ENCODE measurements at regions not wholly inside any gene's neighbourhood (a gene's known extent, or its start where the extent isn't known, plus 50 kb on each side); places are given as distances from the start of the nearest gene placed in this dataset.

DNA sequence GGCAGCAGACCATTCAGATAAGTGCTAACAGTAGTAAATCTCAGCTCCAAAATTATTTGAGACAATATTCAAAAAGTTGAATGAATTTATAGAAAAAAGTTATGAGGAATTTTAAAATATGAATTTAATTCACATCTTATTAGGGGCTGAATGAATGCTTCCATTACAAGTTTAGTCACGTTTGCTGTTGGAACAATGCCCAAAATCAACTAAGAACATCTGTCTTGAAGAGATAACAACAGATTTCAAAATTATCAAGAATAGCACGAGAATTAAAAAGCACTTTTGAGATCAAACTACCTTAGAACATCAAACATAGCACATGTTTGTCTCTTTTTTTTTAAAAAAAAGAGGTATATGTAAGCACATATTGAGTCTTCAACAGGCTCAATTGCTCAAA is 115.4 kb upstream of the PPFIA2 start:
- H3K4me1 Mint-ChIP-seq (ENCODE audit: low read depth, unreplicated experiment) = no peaks in the 10 kb centered on the region
- no peaks in the 10 kb centered on the region for H3K79me2 ChIP-seq (ENCODE audit: insufficient read depth, low read length)
- no peak overlapping the region for H3K9ac ChIP-seq (ENCODE audit: low read length)
- no peaks in the 10 kb centered on the region for H3K9me3 ChIP-seq (ENCODE audit: insufficient read depth, low read depth, low read length)
- TF ChIP-seq EZH2 (IDR thresholded peaks at IDR 0.05; ENCODE audit: insufficient read depth, low read length) = no peak
- TF ChIP-seq, protein P1, sequence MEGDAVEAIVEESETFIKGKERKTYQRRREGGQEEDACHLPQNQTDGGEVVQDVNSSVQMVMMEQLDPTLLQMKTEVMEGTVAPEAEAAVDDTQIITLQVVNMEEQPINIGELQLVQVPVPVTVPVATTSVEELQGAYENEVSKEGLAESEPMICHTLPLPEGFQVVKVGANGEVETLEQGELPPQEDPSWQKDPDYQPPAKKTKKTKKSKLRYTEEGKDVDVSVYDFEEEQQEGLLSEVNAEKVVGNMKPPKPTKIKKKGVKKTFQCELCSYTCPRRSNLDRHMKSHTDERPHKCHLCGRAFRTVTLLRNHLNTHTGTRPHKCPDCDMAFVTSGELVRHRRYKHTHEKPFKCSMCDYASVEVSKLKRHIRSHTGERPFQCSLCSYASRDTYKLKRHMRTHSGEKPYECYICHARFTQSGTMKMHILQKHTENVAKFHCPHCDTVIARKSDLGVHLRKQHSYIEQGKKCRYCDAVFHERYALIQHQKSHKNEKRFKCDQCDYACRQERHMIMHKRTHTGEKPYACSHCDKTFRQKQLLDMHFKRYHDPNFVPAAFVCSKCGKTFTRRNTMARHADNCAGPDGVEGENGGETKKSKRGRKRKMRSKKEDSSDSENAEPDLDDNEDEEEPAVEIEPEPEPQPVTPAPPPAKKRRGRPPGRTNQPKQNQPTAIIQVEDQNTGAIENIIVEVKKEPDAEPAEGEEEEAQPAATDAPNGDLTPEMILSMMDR (IDR thresholded peaks at IDR 0.05; ENCODE audit: insufficient read depth, low read depth, low read length) = no peak
- no peaks in the 10 kb centered on the region for H3K27me3 ChIP-seq (ENCODE audit: insufficient read depth, low read length)
- no peaks in the 10 kb centered on the region for H3K9me3 Mint-ChIP-seq (ENCODE audit: unreplicated experiment)
- no peak overlapping the region for H3K27ac ChIP-seq (ENCODE audit: low read depth, low read length)
- no peak overlapping the region for H3K4me3 ChIP-seq (ENCODE audit: insufficient read depth, low read depth, low read length)
- DNase-seq (ENCODE audit: low read depth) = no peak
- H4K20me1 ChIP-seq (ENCODE audit: insufficient read depth, low read length) = no peaks in the 10 kb centered on the region
- H3K27me3 Mint-ChIP-seq (ENCODE audit: low read depth, unreplicated experiment) = no peaks in the 10 kb centered on the region
- no peaks in the 10 kb centered on the region for H3K36me3 Mint-ChIP-seq (ENCODE audit: low read depth, unreplicated experiment)
- no peaks in the 10 kb centered on the region for H3K36me3 ChIP-seq (ENCODE audit: insufficient read depth, low read length)
- no peaks in the 10 kb centered on the region for H3K4me1 ChIP-seq (ENCODE audit: insufficient read depth, low read length)
- no peak overlapping the region for H3K4me2 ChIP-seq (ENCODE audit: low read length)
- no peak overlapping the region for H3K4me3 Mint-ChIP-seq (ENCODE audit: unreplicated experiment)
- no peak for FAIRE-seq
- H2AFZ ChIP-seq (ENCODE audit: low read depth, low read length) = no peak overlapping the region
- H3K27ac Mint-ChIP-seq (ENCODE audit: unreplicated experiment) = no peak overlapping the region

DNA sequence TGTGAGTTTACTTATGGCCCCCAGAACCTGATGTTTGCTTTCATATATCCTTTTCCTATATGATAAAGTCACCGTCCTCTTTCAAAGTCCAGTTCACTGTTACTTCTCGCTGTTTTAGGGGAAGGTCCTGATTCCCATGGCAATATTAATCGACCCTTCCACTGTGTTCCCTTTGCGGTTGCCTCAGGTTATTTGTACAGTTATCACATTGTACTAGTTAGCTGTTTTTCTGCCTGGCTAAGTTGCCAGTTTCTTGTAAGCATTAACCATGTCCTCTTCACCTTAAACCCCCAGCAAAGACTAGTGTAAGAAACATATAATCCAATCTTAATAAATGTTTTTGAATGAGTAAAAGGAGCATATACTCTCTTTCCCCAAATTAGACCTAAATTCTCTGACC is 115.0 kb upstream of the PPFIA2 start:
- Histone ChIP-seq H3K27ac (ENCODE audit: low read depth, low read length) (no peak overlapping the region), H3K4me2 (ENCODE audit: low read length) (no peak overlapping the region), H4K20me1 (ENCODE audit: insufficient read depth, low read length) (no peaks in the 10 kb centered on the region), H3K79me2 (ENCODE audit: insufficient read depth, low read length) (no peaks in the 10 kb centered on the region), H3K27me3 (ENCODE audit: insufficient read depth, low read length) (no peaks in the 10 kb centered on the region), H2AFZ (ENCODE audit: low read depth, low read length) (no peak overlapping the region), H3K4me3 (ENCODE audit: insufficient read depth, low read depth, low read length) (no peak overlapping the region), H3K9ac (ENCODE audit: low read length) (no peak overlapping the region), H3K4me1 (ENCODE audit: insufficient read depth, low read length) (no peaks in the 10 kb centered on the region), H3K36me3 (ENCODE audit: insufficient read depth, low read length) (no peaks in the 10 kb centered on the region), H3K9me3 (ENCODE audit: insufficient read depth, low read depth, low read length) (no peaks in the 10 kb centered on the region)
- no peaks in the 10 kb centered on the region for H3K36me3 Mint-ChIP-seq (ENCODE audit: low read depth, unreplicated experiment)
- DNase-seq (ENCODE audit: low read depth) = no peak
- FAIRE-seq = no peak
- TF ChIP-seq, protein P1 (IDR thresholded peaks at IDR 0.05; ENCODE audit: insufficient read depth, low read depth, low read length) = no peak
- TF ChIP-seq EZH2 (IDR thresholded peaks at IDR 0.05; ENCODE audit: insufficient read depth, low read length) = no peak
- H3K27ac Mint-ChIP-seq (ENCODE audit: unreplicated experiment) = no peak overlapping the region
- H3K27me3 Mint-ChIP-seq (ENCODE audit: low read depth, unreplicated experiment) = no peaks in the 10 kb centered on the region
- no peaks in the 10 kb centered on the region for H3K9me3 Mint-ChIP-seq (ENCODE audit: unreplicated experiment)
- H3K4me3 Mint-ChIP-seq (ENCODE audit: unreplicated experiment) = no peak overlapping the region
- no peaks in the 10 kb centered on the region for H3K4me1 Mint-ChIP-seq (ENCODE audit: low read depth, unreplicated experiment)

DNA sequence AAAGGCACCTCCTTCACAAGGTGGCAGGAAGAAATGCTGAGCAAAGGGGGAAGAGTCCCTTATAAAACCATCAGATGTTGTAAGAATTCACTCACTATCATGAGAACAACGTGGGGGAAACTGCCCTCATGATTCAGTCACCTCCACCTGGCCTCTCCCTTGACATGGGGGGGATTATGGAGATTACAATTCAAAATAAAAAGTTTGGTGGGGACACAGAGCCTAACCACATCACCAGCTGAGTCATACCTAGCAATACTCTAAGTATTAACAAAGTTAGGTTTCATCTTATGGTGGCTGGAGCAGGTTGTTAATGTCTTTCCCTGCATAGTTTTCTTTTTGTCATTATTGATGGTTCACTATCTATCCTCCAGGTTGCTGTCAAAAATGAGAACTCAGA is 113.2 kb upstream of the PPFIA2 start:
- Mint-ChIP-seq H3K9me3 (ENCODE audit: unreplicated experiment) (no peaks in the 10 kb centered on the region), H3K4me1 (ENCODE audit: low read depth, unreplicated experiment) (no peaks in the 10 kb centered on the region), H3K27ac (ENCODE audit: unreplicated experiment) (no peak overlapping the region), H3K4me3 (ENCODE audit: unreplicated experiment) (no peak overlapping the region), H3K36me3 (ENCODE audit: low read depth, unreplicated experiment) (no peaks in the 10 kb centered on the region), H3K27me3 (ENCODE audit: low read depth, unreplicated experiment) (no peaks in the 10 kb centered on the region)
- Histone ChIP-seq H3K27me3 (ENCODE audit: insufficient read depth, low read length) (no peaks in the 10 kb centered on the region), H2AFZ (ENCODE audit: low read depth, low read length) (no peak overlapping the region), H3K79me2 (ENCODE audit: insufficient read depth, low read length) (no peaks in the 10 kb centered on the region), H4K20me1 (ENCODE audit: insufficient read depth, low read length) (no peaks in the 10 kb centered on the region), H3K4me2 (ENCODE audit: low read length) (no peak overlapping the region), H3K4me1 (ENCODE audit: insufficient read depth, low read length) (no peaks in the 10 kb centered on the region), H3K9me3 (ENCODE audit: insufficient read depth, low read depth, low read length) (no peaks in the 10 kb centered on the region), H3K36me3 (ENCODE audit: insufficient read depth, low read length) (no peaks in the 10 kb centered on the region), H3K4me3 (ENCODE audit: insufficient read depth, low read depth, low read length) (no peak overlapping the region), H3K27ac (ENCODE audit: low read depth, low read length) (no peak overlapping the region), H3K9ac (ENCODE audit: low read length) (no peak overlapping the region)
- TF ChIP-seq EZH2 (IDR thresholded peaks at IDR 0.05; ENCODE audit: insufficient read depth, low read length) = no peak
- TF ChIP-seq, protein P1 (IDR thresholded peaks at IDR 0.05; ENCODE audit: insufficient read depth, low read depth, low read length) = no peak
- DNase-seq (ENCODE audit: low read depth) (no peak), FAIRE-seq (no peak)

All from astrocyte (in vitro differentiated cells and primary cell).